ENCODE measurements at regions not wholly inside any gene's neighbourhood (a gene's known extent, or its start where the extent isn't known, plus 50 kb on each side); places are given as distances from the start of the nearest gene placed in this dataset.

DNA sequence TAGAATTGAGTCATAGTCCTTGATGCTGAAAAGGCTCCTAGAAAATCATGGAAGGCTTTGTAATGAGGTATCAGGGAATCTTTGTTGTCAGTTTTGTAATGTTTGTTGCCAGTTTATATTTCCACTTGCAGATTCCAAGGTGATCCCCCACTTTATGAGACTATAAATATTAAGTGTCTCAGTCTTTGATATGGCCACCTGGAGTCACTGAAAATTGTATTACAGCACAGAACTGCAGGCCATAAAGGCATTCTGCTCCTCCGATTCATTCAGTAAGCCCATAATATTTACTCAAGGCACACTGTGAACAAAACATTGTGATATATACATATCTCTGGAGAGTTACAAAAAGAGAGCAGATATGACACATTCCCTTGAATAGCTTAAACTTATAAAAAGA is 457.8 kb upstream of the ZNF385D start:
- no peak for DNase-seq (ENCODE audit: low read depth in 4 of 4, low spot score in 3 of 4)

DNA sequence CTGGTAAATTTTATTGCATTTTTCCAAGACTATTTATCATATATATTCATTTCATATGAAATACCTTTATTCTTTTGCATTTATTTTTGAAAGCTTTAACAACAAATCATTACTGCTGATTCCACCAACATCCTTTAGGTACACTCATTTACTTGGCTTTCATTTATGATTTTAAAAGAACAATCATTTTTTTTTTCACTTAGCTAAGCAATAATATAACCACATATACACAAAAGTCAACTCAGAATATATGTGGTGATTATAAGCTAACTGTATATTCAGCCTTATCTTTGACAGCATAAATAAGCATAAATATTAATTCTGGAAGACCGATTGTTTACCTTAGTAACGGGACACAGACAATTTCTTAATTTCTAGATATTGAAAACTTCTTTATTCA is 458.6 kb upstream of the ZNF385D start:
- DNase-seq (ENCODE audit: low read depth in 4 of 4, low spot score in 3 of 4): no peak

DNA sequence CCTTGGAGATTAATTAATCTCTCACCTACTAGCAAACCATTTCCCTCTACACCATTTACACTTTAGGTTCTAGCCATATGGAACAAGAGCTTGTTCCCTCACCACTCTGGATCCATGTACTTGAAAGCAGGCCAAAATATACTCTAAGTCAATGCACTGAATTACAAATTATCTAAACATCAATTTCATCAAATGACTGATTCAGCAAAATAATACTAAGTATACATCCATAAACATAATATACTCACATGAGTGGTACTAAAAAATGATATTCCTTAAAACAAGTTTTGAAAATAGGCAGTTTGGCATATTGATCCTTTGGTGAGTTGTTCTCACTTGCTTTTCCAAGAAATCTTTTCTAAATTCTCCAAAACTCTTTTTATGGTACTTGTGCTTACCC is 459.7 kb upstream of the ZNF385D start:
- no peak for DNase-seq (ENCODE audit: low read depth in 4 of 4, low spot score in 3 of 4)

DNA sequence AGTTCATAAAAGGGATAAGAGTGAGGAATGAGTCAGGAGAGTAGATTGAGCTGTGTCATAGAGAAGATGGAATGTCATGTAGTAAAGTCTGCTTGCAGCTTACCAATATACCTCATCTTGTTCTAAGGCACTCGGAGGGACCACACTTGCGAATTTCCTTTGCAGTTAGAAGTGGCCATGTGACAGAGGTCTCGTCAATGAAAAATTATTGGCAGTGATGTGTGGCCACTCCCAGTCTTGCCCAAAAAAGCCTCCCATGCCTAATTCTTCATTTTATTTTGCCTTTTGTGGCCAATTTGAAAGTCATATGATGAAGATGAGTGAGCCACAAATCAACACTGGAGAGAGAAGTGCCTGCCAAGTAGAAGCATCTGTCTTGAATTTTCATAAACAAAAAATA is 465.6 kb upstream of the ZNF385D start:
- DNase-seq (ENCODE audit: low read depth in 4 of 4, low spot score in 3 of 4): no peak

DNA sequence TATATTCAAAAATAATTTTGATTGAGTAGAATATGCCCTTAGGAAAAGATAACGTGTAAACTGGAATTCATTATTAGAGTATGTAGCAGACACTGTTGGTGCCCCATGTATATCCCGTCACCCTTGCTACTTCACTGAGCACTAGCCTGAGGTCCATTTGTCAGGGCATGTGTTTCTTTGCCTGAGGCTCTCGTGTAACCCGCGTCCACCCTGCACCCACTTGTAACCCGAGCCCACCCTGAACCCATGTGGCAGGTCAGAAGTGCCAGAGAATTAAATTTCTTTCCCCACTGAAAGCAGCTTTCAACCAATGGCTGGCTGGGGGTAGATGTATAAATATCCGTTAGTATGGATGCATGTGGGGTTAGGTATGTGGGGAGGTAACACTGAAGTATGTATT is 474.2 kb upstream of the ZNF385D start:
- DNase-seq (ENCODE audit: low read depth in 4 of 4, low spot score in 3 of 4): no peak

DNA sequence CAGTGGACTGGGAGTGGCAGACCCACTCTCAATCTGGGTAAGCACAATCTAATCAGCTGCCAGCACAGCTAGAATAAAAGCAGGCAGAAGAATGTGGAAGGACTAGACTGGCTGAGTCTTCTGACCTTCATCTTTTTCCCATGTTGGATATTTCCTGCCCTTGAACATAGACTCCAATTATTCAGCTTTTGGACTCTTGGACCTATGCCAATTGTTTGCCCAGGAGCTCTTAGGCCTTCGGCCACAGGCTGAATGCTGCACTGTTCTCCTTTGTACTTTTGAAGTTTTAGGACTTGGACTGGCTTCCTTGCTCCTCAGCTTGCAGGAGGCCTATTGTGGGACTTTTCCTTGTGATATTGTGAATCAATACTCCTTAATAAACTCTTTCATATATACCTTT is 477.7 kb upstream of the ZNF385D start:
- no peak for DNase-seq (ENCODE audit: low read depth in 4 of 4, low spot score in 3 of 4)

DNA sequence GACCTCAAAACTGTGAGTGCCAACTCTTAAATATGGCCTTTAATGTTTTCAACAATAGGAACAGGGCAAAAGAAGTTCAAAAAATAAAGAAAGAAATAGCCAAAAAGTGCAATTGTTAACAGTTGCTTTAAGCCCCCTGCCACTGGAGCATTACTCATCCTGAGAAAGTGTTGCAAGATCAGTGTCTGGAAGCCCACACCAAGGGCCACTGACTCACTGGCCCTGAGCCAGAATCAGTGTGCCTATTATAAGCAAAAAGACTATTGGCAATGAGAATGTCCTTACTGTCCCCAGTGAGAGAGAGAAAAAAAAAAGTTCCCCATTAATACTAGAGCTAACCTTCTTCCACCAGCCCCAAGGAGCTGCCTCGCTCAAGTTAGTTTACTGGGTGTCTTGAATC is 480.1 kb upstream of the ZNF385D start:
- no peak for DNase-seq (ENCODE audit: low read depth in 4 of 4, low spot score in 3 of 4)

DNA sequence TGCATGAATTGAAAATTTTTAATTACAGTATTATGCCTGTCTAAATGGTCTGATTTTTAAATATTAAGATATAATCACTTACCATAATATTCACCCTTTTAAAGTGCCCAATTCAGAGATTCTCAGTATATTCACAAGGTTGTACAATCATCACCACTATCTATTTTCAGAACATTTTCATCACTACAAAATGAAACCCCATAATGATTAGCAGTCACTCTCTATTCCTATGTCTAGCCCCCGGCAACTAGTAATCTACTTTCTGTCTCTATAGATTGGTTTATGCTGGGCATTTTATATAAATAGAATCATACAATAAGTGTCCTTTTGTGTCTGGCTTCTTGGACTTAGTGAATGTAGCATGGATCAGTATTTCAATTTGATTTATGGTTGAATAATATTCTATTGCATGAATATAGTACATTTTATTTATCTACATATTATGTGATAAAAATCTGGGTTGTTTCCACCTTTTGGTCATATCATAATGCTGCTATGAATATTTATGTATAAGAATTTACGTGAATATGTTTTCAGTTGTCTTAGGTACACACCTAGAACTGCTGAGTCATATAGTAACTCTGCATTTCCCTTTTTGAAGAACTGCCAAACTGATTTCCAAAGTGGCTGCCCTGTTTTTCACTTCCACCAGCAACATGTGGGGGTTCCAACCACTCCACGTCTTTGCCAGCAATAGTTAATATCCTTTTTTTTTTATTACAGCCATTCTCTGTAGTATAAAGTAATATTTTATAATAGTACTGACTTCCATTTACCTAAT is 485.7 kb upstream of the ZNF385D start:
- DNase-seq (ENCODE audit: low read depth in 4 of 4, low spot score in 3 of 4): no peak

DNA sequence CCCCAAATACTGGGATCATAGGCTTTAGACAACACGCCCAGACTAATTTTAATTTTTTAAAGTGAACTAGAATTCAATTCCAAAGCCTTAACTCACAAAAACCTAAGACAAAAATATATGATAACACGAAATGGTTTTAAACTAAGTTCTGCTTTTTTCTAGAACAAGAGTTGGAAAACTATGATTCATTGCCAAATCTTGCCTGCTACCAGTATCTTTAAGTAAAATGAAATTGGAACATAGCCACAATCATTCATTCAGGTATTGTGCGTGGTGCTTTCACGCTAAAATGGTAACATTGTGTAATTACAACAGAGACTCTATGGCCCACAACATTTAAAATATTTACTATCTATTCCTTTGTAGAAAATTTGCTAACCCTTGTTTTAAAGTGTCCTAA is 488.0 kb upstream of the ZNF385D start:
- no peak for DNase-seq (ENCODE audit: low read depth in 4 of 4, low spot score in 3 of 4)

DNA sequence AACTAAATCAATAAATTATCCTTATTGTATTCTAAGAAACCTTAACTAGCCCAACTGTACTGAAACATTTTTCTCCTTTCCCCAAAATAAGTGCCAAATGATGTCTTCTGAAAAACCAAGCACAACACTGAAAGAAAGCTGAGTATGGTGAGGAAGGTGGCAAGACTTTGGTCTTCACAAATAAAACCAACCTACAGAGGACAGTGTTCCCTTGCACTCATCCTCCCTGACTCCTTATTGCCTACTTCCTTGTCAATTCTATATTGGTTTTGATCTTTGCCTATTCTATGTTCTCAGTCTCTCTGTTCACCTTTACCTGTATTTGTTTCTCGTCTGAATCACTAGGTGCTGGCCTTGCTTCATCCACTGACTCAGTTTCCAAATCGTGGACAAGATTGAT is 490.1 kb upstream of the ZNF385D start:
- DNase-seq (ENCODE audit: low read depth in 4 of 4, low spot score in 3 of 4): no peak

DNA sequence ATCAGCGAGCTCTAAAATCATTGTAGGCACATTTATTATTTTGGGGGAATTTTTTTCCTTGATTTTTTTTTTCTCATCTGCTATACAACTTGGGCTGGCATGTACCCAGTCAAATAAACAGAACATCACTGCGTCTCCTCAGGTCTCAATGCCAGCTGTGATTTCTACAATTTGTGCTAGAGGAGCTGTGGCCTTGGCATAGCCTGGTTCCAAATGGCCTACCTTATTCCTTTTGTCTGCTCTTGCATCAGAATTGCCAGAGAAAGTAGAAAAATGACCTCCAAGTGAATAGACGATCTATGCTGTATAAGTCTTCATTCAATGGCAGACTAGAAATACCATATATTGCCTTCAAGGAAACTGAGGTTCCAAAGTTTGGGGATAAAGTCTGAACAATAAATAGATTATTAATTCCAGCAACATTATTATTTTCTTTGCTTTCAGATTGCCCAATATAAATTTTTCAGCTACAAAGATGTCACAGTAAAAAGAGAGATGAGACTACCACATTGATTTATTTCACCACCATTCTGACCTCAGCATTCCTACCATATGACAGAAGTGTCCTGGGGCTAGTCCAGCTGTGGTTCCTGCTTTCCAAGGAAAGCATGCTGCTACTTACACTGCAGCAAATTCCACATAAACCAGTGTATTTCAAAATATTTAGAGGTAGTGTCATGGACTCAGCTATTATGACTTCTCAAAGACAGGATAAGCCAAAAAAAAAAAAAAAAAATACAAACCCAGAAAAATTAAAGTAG is 493.9 kb upstream of the ZNF385D start:
- no peak for DNase-seq (ENCODE audit: low read depth in 4 of 4, low spot score in 3 of 4)

DNA sequence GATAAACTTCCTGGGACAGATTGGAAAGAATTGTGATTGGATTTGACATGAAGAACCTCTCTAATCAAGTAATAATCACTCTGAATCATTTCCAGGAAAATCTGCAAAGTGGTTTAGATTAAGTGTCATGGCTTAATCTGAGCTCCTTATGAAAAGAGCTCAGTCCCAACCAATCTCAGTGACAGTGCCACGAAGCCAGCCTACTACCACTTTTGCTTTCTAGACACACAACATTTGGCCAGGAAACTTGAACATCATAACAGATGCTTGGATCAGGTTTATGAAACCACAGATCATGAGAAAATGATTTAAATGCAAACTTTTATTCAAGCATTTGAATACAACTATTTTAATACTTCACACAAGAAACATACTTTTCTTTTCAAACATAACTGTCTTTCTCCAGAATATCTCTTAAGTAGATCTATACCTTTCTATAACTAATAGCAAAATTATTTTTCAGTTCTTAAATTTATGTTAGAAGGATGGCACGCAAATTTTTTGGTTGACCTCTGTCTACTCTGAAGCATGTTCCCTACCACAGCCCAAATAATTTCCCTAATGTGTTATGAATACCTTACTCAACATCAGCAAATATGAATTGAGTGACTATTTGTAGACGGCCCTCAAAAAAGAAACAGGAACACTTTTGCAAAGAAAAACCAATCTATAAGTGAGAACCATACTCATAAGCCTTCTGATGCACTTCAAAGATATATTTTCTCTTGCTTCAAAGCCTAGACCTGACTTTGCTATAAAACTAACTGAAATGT is 495.0 kb upstream of the ZNF385D start:
- DNase-seq (ENCODE audit: low read depth in 4 of 4, low spot score in 3 of 4): no peak

DNA sequence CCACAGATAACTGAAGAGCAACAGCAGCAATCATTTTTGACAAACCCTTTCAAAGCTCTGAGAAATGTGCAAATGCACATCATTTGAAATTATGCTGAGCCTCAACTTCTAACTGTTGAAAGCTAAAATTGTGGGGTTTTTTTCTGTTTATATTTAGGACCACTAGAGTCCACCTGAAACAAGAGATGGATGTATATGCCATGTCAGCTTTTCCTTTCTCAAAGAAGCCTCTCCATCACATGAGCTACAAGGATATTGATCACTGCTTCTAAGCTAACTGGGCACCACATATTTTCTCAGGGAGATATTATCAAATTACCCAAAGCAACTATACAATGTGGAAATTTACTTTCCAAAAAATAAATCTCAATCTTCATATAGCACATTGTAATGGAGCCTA is 498.6 kb upstream of the ZNF385D start:
- no peak for DNase-seq (ENCODE audit: low read depth in 4 of 4, low spot score in 3 of 4)

DNA sequence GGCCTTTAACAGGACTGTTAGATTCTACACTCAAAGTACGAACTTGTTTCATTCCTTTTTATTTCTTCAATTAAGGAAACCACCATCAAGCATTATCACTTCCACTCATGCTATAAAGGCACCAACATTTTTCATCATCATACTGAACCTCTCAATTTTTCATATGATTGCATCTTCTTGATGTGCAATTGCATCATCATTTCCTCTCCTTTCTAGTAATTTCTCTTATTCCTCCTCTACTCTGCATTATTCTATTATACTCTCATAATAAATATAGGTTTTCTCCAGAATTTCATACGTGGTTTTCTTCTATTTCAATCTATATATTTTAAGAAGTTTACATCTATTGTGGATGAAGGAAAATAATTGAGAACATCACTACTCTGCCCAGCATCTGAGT is 506.2 kb upstream of the ZNF385D start:
- no peak for DNase-seq (ENCODE audit: low read depth in 4 of 4, low spot score in 3 of 4)

DNA sequence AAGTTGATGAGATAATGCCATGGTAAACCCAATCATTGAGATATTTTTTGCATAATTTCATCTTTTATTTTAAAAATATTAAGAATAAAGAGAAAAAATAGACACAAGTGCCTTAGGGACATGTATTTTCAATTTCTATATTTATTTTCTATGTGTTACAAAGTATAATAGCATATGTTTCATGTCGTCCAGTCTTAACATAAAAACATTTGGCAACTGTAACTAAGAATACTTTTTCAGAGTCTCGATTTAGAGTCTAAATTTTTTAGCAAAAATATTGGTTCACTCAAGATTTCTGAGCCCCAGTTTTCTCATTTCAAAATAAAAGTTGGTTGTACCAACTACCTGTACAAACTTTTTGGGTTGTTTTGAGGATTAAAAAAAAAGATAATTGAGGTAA is 511.4 kb upstream of the ZNF385D start:
- DNase-seq (ENCODE audit: low read depth in 4 of 4, low spot score in 3 of 4): no peak

DNA sequence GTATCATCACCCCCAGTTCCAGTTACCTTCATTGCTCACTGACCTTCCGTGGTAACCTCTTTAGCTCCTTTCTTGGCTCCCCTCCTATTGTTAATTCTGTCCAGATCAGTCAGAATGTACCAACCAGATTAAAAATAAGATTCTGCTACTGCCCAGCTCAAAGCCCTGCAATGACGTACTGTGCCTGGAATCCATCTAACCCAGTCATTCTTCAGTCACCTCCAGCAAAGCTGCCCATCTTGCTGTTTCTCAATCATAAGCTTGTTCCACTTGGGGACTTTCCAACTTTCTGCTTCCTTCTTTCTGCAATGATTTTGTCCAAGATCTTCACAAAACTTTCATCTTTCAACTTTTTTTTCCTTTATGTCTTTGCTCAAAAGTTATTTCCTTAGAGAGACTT is 512.0 kb upstream of the ZNF385D start:
- DNase-seq (ENCODE audit: low read depth in 4 of 4, low spot score in 3 of 4): no peak

DNA sequence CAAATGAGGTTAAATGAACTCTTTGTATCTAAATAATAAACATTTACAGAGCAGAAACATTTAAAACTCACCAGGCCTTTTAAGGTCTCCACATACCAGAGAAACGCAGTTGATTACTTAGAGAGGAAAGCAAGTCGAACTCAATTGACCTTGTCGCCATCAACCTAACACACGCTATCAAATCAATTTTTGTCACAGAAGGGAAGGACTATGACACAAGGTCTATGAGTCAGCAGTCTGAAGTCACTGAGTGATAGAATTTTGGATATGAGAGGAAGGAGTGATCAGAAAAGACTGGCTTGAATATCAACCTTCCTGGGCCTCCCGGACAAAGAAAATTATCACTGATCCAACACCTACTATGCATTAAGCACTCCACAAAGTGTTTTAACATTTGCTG is 514.4 kb upstream of the ZNF385D start:
- no peak for DNase-seq (ENCODE audit: low read depth in 4 of 4, low spot score in 3 of 4)

DNA sequence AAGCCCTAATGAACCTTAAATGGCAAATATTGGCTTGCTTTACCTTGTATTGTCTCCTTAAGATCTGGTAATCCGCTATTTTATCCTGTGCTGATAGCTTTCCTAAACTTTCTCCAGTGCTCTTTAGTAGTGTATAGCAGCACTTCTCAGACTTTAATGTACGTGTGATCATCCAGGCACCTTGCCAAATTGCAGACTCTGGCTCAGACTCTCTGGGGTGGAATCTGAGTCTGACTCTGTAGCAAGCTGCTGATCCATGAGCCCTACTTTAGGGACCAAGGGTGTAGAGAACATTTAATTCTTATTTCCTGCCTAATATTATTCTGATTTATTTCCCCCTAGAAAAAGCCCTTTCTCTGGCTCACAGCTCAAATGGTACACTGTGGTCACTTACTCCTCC is 518.8 kb upstream of the ZNF385D start:
- DNase-seq (ENCODE audit: low read depth in 4 of 4, low spot score in 3 of 4): peak in 1 of 4 donors; percentile 12

DNA sequence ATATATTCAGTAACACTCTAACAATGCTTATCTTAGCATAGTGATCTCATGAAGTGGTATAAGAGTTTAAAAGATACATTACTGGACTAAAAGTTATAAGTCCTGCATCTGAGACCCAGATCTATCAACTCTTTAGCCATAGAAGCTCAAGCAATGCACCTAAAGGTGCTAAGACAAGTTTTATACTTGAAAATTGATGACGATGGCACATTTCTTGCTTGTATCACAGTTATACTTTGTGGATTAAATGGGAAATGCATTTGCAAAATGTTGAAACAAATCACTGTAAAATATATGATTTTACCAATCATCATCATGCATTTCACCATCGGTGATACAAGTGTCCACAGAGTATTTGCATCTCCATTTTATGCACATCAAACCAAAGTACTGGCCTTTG is 525.3 kb upstream of the ZNF385D start:
- DNase-seq (ENCODE audit: low read depth in 4 of 4, low spot score in 3 of 4): no peak

DNA sequence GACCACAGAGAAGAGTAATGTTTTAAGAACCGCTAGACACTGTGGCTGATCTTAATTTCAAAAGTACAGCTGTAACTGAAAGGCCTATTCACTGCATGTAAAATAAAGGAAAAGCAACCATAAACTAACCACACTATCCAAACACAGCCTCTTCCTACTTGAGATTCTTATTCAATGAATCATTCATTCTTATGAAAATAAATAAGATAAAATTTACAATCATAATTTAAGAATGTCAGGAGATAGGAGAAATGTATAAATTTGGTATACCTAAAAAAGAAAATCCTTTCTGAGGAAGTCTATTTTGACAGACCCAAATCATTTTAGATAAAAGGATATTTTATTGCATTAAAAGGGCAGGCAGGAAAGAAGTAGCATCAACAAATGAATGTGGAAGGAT is 533.5 kb upstream of the ZNF385D start:
- DNase-seq (ENCODE audit: low read depth in 4 of 4, low spot score in 3 of 4): no peak

DNA sequence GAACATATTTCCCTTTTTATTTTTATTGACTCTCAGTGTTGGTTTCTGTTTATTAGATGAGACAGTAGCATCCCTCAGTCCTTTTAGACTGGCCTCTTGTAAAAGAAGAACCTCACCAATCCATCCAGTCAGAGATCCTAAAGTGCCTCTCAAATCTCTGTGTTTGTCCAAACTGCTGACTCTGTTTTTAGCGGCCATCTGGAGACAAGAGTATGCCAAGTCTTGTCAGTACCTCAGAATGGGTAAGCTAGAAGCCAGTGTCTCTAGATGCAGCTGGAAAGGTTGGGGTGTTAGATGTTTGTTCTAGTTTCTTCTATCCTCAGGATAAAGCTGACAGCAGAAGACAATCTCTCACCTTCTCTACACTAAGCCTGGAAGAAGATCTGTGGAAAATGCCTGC is 537.7 kb upstream of the ZNF385D start:
- DNase-seq (ENCODE audit: low read depth in 4 of 4, low spot score in 3 of 4): no peak

DNA sequence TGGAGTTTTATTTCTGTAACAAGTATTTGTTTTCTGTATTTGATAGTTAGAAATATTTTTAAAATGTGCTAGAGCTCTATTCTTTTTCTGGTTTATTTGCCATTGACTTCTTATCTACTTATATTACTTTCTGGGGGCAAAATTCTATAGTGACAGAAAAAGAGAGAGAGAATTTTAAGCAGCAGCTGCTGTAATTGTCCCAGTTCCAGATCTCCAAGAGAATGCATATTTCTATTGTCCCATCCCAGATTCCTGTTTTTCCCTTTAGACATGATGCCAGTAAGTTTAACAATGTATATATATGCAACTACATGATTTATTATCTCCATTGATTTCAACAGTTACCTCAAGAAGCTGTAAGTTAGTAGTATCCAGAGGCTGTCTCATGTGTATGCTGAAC is 541.7 kb upstream of the ZNF385D start:
- no peak for DNase-seq (ENCODE audit: low read depth in 4 of 4, low spot score in 3 of 4)

Measured in right renal pelvis (tissue), 4 donors.